HepG2 (cell line): ENCODE measurements at regions not wholly inside any gene's neighbourhood (a gene's known extent, or its start where the extent isn't known, plus 50 kb on each side); places are given as distances from the start of the nearest gene placed in this dataset.

ENCODE experiments used
- ATAC-seq: fragments of 200-7000 bp; cut with Tn5 transposase; 3 replicates; pipeline ENCODE4 v1.9.1; 2020; ENCODE audit warnings: mild to moderate bottlenecking, moderate library complexity
- BruUV-seq: library from RNA; stranded (reverse); fragments of 400-500 nt; replicated peaks from 2 replicates; lab custom pipeline; 2021; lab: Mats Ljungman, UMichigan
- CTCF ChIA-PET: fragments of 300-600 bp; formaldehyde crosslinking; extraction: SDS; loops from one replicate; lab custom pipeline; 2021; ENCODE audit warnings: low total read pairs, inconsistent platforms, low intra/inter-chr PET ratio; lab: Yijun Ruan, JAX
- POLR2A ChIA-PET: fragments of 350-600 bp; sonication (Branson Sonifier 250); formaldehyde crosslinking; loops from one replicate; lab custom pipeline; 2020; ENCODE audit warnings: antibody characterized with exemption, inconsistent platforms; lab: Yijun Ruan, JAX
- DNase-seq: peaks from one replicate; pipeline ENCODE4 v3.0.0-alpha.2; 2015; ENCODE audit warnings: low spot score
- FAIRE-seq: peaks from 3 replicates; lab custom pipeline; 2011; peaks lifted over from hg19 to GRCh38; lab: Jason Lieb, UNC
- H2AFZ ChIP-seq: one replicate; pipeline ENCODE4 v1.6.1; 2011; ENCODE audit warnings: low read length, inconsistent platforms
- H3K27ac ChIP-seq: fragments of 300-600 bp; 3 replicates; pipeline ENCODE4 v1.8.0; 2011; ENCODE audit warnings: mixed run types, mild to moderate bottlenecking, mixed read lengths, low read length, inconsistent platforms; ENCODE audit not compliant: insufficient read depth; ENCODE audit errors: extremely low read length
- H3K27me3 ChIP-seq, 2 experiments: fragments of 200-600 bp in 1 of 2; 2 replicates in 1 of 2; 3 replicates in 1 of 2; pipeline versions ENCODE4 v1.6.0 to v1.8.0; 2011; ENCODE audit warnings: low read length in 2 of 2, mild to moderate bottlenecking in 2 of 2, moderate library complexity in 2 of 2, inconsistent platforms in 1 of 2; ENCODE audit not compliant: insufficient read depth in 2 of 2, control insufficient read depth in 1 of 2
- H3K36me3 ChIP-seq, 2 experiments: fragments of 200-600 bp in 1 of 2; replicated peaks in 1 of 2; 2 replicates in 1 of 2; 3 replicates in 1 of 2; pipeline versions ENCODE4 v1.5.1 to v1.8.0; 2011; ENCODE audit warnings: low read length in 2 of 2, inconsistent platforms in 1 of 2; ENCODE audit not compliant: insufficient read depth in 2 of 2, control insufficient read depth in 1 of 2
- H3K4me1 ChIP-seq: 2 replicates; pipeline ENCODE4 v1.5.1; 2012; ENCODE audit warnings: low read length, inconsistent platforms; ENCODE audit not compliant: insufficient read depth
- H3K4me2 ChIP-seq: 2 replicates; pipeline ENCODE4 v1.6.0; 2011; ENCODE audit warnings: low read depth, low read length, inconsistent platforms
- H3K4me3 ChIP-seq, 3 experiments: fragments of 200-600 bp in 1 of 3; sonication (generic), shearing (Covaris generic) in 1 of 3; replicated peaks in 1 of 3; 2 replicates each; pipeline ENCODE4 v1.5.1; 2011 to 2016; ENCODE audit warnings: low read length in 3 of 3, inconsistent platforms in 2 of 3, low read depth in 2 of 3, mild to moderate bottlenecking in 2 of 3, control low read depth in 1 of 3, mixed read lengths in 1 of 3; ENCODE audit not compliant: insufficient read depth in 1 of 3
- H3K79me2 ChIP-seq: one replicate; pipeline ENCODE4 v1.6.1; 2011; ENCODE audit warnings: low read length, inconsistent platforms; ENCODE audit not compliant: insufficient read depth
- H3K9ac ChIP-seq: 2 replicates; pipeline ENCODE4 v1.6.0; 2011; ENCODE audit warnings: mild to moderate bottlenecking, low read depth, low read length, inconsistent platforms; ENCODE audit not compliant: insufficient read depth
- H3K9me3 ChIP-seq: 2 replicates; pipeline ENCODE4 v1.5.1; 2012; ENCODE audit warnings: mild to moderate bottlenecking, low read length
- H4K20me1 ChIP-seq: 2 replicates; pipeline ENCODE4 v1.6.0; 2011; ENCODE audit warnings: inconsistent platforms, mild to moderate bottlenecking, low read length, moderate library complexity; ENCODE audit not compliant: insufficient read depth
- CREBL2 ChIP-seq: sonication (generic); formaldehyde crosslinking; IDR thresholded peaks from 2 replicates; pipeline ENCODE4 v1.8.1; 2023; ENCODE audit warnings: missing genetic modification reagents, mild to moderate bottlenecking, borderline replicate concordance
- KMT2A ChIP-seq: sonication (generic); formaldehyde crosslinking; IDR thresholded peaks from 2 replicates; pipeline ENCODE4 v1.4.0; 2020; ENCODE audit warnings: missing genetic modification reagents
- MAFK ChIP-seq, 2 experiments: IDR thresholded peaks in 1 of 2; conservative IDR thresholded peaks in 1 of 2; 2 replicates each; pipeline ENCODE4 v1.6.1; 2011; ENCODE audit warnings: improper control_type of control experiment in 2 of 2, low read length in 2 of 2
- RERE ChIP-seq: IDR thresholded peaks from 2 replicates; pipeline ENCODE4 v1.6.1; 2016; ENCODE audit warnings: low read depth, missing genetic modification reagents, missing compliant biosample characterization
- WGBS: methylation state at CpG from one replicate; pipeline ENCODE4 v1.1.6; 2017; ENCODE audit warnings: low lambda C conversion rate; 5-methylcytosine and 5-hydroxymethylcytosine counted together
- in situ Hi-C: cut with HindIII; loops from 2 replicates; pipeline ENCODE4 v1.10.0; 2017; ENCODE audit warnings: low pct_unique_long_range_greater_than_20kb; ENCODE audit not compliant: extremely low pct_ligation_motif_present
- intact Hi-C: fragments of 100-400 bp; cut with micrococcal nuclease; formaldehyde crosslinking; loops from one replicate; pipeline ENCODE4 v1.10.0; 2022; ENCODE audit not compliant: unreplicated experiment

GRCh38 chr6:67073938-67074337 lies 1366.9 kb upstream of the EYS start:
- in situ Hi-C loops (no loop called here), intact Hi-C loops (no loop called here)
- CTCF ChIA-PET, result no interaction called here
- Histone ChIP-seq H3K36me3 (no peaks in the 10 kb centered on the region), H4K20me1 (no peaks in the 10 kb centered on the region), H3K4me1 (no peaks in the 10 kb centered on the region), H2AFZ (no peak overlapping the region), H3K9ac (no peak overlapping the region)
- no TSS peak for BruUV-seq
- ATAC-seq, result no peak
- peak in 1 of 2 experiments; percentile 53; a peak in 2 of 4 replicates for TF ChIP-seq MAFK (conservative IDR thresholded peaks at IDR 0.05 in 1 of 2, IDR thresholded peaks at IDR 0.05 in 1 of 2; ENCODE audit: low read length in 2 of 2)
- TF ChIP-seq KMT2A (CRISPR knock-in tag), result no peak
- TF ChIP-seq, all 625 proteins: peak for 1
- DNase-seq, result no peak
- WGBS, result under 1% methylated on average over 3 of the region's 3 CpGs
- no peak overlapping the region for H3K27ac ChIP-seq
- no peak overlapping the region for H3K4me2 ChIP-seq
- no peaks in the 10 kb centered on the region for H3K79me2 ChIP-seq
- H3K27me3 ChIP-seq, result no peaks in the 10 kb centered on the region
- H3K9me3 ChIP-seq, result no peaks in the 10 kb centered on the region
- no peak for FAIRE-seq
- POLR2A ChIA-PET, result no interaction called here
- no peak overlapping the region for H3K4me3 ChIP-seq

- no peaks in the 10 kb centered on the region for H3K27me3 ChIP-seq
- no peak overlapping the region for H3K9ac ChIP-seq
- ATAC-seq (no peak; the same call in 1 of the 3 replicates), DNase-seq (no peak), FAIRE-seq (no peak)
- H4K20me1 ChIP-seq, result no peaks in the 10 kb centered on the region
- BruUV-seq, result no TSS peak
- H3K4me3 ChIP-seq, result no peak overlapping the region
- in situ Hi-C loops, result no loop called here
- ChIA-PET POLR2A (no interaction called here), CTCF (no interaction called here)
- TF ChIP-seq CREBL2 (CRISPR knock-in tag), result no peak
- TF ChIP-seq RERE (CRISPR knock-in tag), result no peak
- no peak overlapping the region for H3K4me2 ChIP-seq
- WGBS, result 78% methylated on average over 2 of the region's 2 CpGs
- no peaks in the 10 kb centered on the region for H3K9me3 ChIP-seq
- no peaks in the 10 kb centered on the region for H3K79me2 ChIP-seq
- no peak overlapping the region for H2AFZ ChIP-seq
- H3K27ac ChIP-seq, result no peak overlapping the region
- H3K36me3 ChIP-seq, result no peaks in the 10 kb centered on the region
- intact Hi-C loops, result loop anchor here (5.0 kb wide), 1 partner anchor 1159 kb away; no protein-coding TSS in a partner anchor
- no peaks in the 10 kb centered on the region for H3K4me1 ChIP-seq
These were observed 1361.8 kb upstream of the EYS start for GRCh38 chr6:67068781-67069180.
